GM23338 (cell line): ENCODE measurements at regions not wholly inside any gene's neighbourhood (a gene's known extent, or its start where the extent isn't known, plus 50 kb on each side); places are given as distances from the start of the nearest gene placed in this dataset.

Experiments used
- ATAC-seq: fragments of 200-7000 bp; cut with Tn5 transposase; 3 replicates; pipeline ENCODE4 v1.9.1; 2020
- DNase-seq: peaks from one replicate; pipeline ENCODE4 v3.0.0-alpha.2; 2015; ENCODE audit warnings: low spot score
- H2AFZ ChIP-seq: fragments of 200-600 bp; sonication (generic); 2 replicates; pipeline ENCODE4 v1.8.0; 2016; ENCODE audit warnings: antibody characterized with exemption, mild to moderate bottlenecking, moderate library complexity
- H3F3A ChIP-seq: fragments of 200-600 bp; sonication (generic); replicated peaks from 2 replicates; pipeline ENCODE4 v1.8.0; 2017; ENCODE audit warnings: antibody characterized with exemption, mixed run types, low read depth
- H3K27ac ChIP-seq: fragments of 200-600 bp; sonication (generic); 2 replicates; pipeline ENCODE4 v1.6.1; 2016; ENCODE audit warnings: low read depth
- H3K27me3 ChIP-seq: fragments of 200-600 bp; sonication (generic); 2 replicates; pipeline ENCODE4 v1.8.0; 2016; ENCODE audit warnings: mild to moderate bottlenecking, mixed run types, moderate library complexity; ENCODE audit not compliant: insufficient read depth
- H3K36me3 ChIP-seq: fragments of 200-600 bp; sonication (generic); 2 replicates; pipeline ENCODE4 v1.8.0; 2016; ENCODE audit warnings: mild to moderate bottlenecking; ENCODE audit not compliant: insufficient read depth
- H3K4me1 ChIP-seq: fragments of 200-600 bp; sonication (generic); 2 replicates; pipeline ENCODE4 v1.8.0; 2016; ENCODE audit warnings: mild to moderate bottlenecking, moderate library complexity; ENCODE audit not compliant: insufficient read depth
- H3K4me2 ChIP-seq: fragments of 200-600 bp; sonication (generic); 2 replicates; pipeline ENCODE4 v1.7.1; 2017; ENCODE audit warnings: mixed run types
- H3K4me3 ChIP-seq: fragments of 200-600 bp; sonication (generic); 2 replicates; pipeline ENCODE4 v1.6.1; 2016; ENCODE audit warnings: mixed run types
- H3K79me2 ChIP-seq: fragments of 200-600 bp; sonication (generic); replicated peaks from 2 replicates; pipeline ENCODE4 v1.8.0; 2017; ENCODE audit warnings: mild to moderate bottlenecking; ENCODE audit not compliant: insufficient read depth
- H3K9me2 ChIP-seq: fragments of 200-600 bp; sonication (generic); 2 replicates; pipeline ENCODE4 v1.8.0; 2017; ENCODE audit not compliant: insufficient read depth
- H4K20me1 ChIP-seq: fragments of 200-600 bp; sonication (generic); replicated peaks from 2 replicates; pipeline ENCODE4 v1.8.0; 2017; ENCODE audit warnings: mild to moderate bottlenecking; ENCODE audit not compliant: insufficient read depth
- H3K27ac Mint-ChIP-seq: 2 replicates; pipeline ENCODE4 v1.8.0; 2020; ENCODE audit warnings: inconsistent platforms, mild to moderate bottlenecking, moderate library complexity, mixed read lengths
- H3K27me3 Mint-ChIP-seq: 3 replicates; pipeline ENCODE4 v1.8.0; 2022; ENCODE audit warnings: low read depth, mild to moderate bottlenecking, moderate library complexity, mixed read lengths, inconsistent platforms; ENCODE audit not compliant: insufficient read depth, poor library complexity
- H3K36me3 Mint-ChIP-seq: 3 replicates; pipeline ENCODE4 v1.8.0; 2021; ENCODE audit warnings: low read depth, mild to moderate bottlenecking, inconsistent platforms, moderate library complexity, mixed read lengths
- H3K4me1 Mint-ChIP-seq: 3 replicates; pipeline ENCODE4 v1.8.0; 2020; ENCODE audit warnings: mild to moderate bottlenecking, inconsistent platforms, mixed read lengths
- H3K4me3 Mint-ChIP-seq: 3 replicates; pipeline ENCODE4 v1.8.0; 2021; ENCODE audit warnings: moderate library complexity, mild to moderate bottlenecking, inconsistent platforms, mixed read lengths
- H3K9me3 Mint-ChIP-seq: 3 replicates; pipeline ENCODE4 v1.8.0; 2020; ENCODE audit warnings: moderate library complexity, mild to moderate bottlenecking, inconsistent platforms, mixed read lengths
- CTCF ChIP-seq, 2 experiments: fragments of 200-600 bp in 1 of 2; sonication (generic) in 1 of 2; conservative IDR thresholded peaks; 2 replicates each; pipeline versions ENCODE4 v1.5.1 to v1.6.1; 2016 to 2017; ENCODE audit warnings: antibody characterized with exemption in 2 of 2, low read depth in 2 of 2, mild to moderate bottlenecking in 2 of 2, moderate library complexity in 1 of 2
- ETS1 ChIP-seq: IDR thresholded peaks from 2 replicates; pipeline ENCODE4 v1.6.1; 2016; ENCODE audit warnings: antibody characterized with exemption
- ZNF114 ChIP-seq: fragments of 250-450 bp; sonication (Bioruptor Pico); IDR thresholded peaks from 2 replicates; pipeline ENCODE4 v1.5.0; 2020; ENCODE audit warnings: mild to moderate bottlenecking, moderate library complexity
- ZNF331 ChIP-seq: fragments of 250-450 bp; sonication (Bioruptor Pico); IDR thresholded peaks from 2 replicates; pipeline ENCODE4 v1.5.0; 2020; ENCODE audit warnings: low read depth, mild to moderate bottlenecking, moderate library complexity
- ZNF462 ChIP-seq: fragments of 250-450 bp; sonication (Bioruptor Pico); IDR thresholded peaks from 2 replicates; pipeline ENCODE4 v1.5.0; 2020; ENCODE audit warnings: mild to moderate bottlenecking, moderate library complexity

- no peak for TF ChIP-seq ZNF462 (CRISPR knock-in tag)
Measured at GRCh38 chr2:16162491-16163040, 222.2 kb downstream of the MYCN start (continued).

- Histone ChIP-seq H3K27ac (no peak overlapping the region), H3K4me2 (no peak overlapping the region), H4K20me1 (no peaks in the 10 kb centered on the region)
- TF ChIP-seq ZNF331 (CRISPR knock-in tag) (no peak), ZNF114 (CRISPR knock-in tag) (no peak), CTCF (conservative IDR thresholded peaks at IDR 0.05; ENCODE audit: low read depth in 2 of 2) (no peak), ETS1 (no peak)
Measured at GRCh38 chr2:16161768-16162490, 221.6 kb downstream of the MYCN start.

More at GRCh38 chr2:16161768-16162490, 221.6 kb downstream of the MYCN start:
- Mint-ChIP-seq H3K4me1 (peaks cover 17% of the 10 kb centered on the region), H3K27me3 (no peaks in the 10 kb centered on the region), H3K36me3 (no peaks in the 10 kb centered on the region), H3K9me3 (no peaks in the 10 kb centered on the region), H3K27ac (no peak overlapping the region), H3K4me3 (no peak overlapping the region)
- DNase-seq (no peak), ATAC-seq (no peak)
- H3K4me1 ChIP-seq = peaks cover 20% of the 10 kb centered on the region
- no peaks in the 10 kb centered on the region for H3K27me3 ChIP-seq
- no peak overlapping the region for H2AFZ ChIP-seq
- H3K4me3 ChIP-seq = no peak overlapping the region
- no peaks in the 10 kb centered on the region for H3K36me3 ChIP-seq
- no peaks in the 10 kb centered on the region for H3K79me2 ChIP-seq
- peaks cover under 1% of the 10 kb centered on the region; the same call in 1 of the 2 replicates for H3F3A ChIP-seq
- peaks cover 17% of the 10 kb centered on the region; the same call in 1 of the 2 replicates for H3K9me2 ChIP-seq
